ENCODE measurements at regions not wholly inside any gene's neighbourhood (a gene's known extent, or its start where the extent isn't known, plus 50 kb on each side); places are given as distances from the start of the nearest gene placed in this dataset.

DNA sequence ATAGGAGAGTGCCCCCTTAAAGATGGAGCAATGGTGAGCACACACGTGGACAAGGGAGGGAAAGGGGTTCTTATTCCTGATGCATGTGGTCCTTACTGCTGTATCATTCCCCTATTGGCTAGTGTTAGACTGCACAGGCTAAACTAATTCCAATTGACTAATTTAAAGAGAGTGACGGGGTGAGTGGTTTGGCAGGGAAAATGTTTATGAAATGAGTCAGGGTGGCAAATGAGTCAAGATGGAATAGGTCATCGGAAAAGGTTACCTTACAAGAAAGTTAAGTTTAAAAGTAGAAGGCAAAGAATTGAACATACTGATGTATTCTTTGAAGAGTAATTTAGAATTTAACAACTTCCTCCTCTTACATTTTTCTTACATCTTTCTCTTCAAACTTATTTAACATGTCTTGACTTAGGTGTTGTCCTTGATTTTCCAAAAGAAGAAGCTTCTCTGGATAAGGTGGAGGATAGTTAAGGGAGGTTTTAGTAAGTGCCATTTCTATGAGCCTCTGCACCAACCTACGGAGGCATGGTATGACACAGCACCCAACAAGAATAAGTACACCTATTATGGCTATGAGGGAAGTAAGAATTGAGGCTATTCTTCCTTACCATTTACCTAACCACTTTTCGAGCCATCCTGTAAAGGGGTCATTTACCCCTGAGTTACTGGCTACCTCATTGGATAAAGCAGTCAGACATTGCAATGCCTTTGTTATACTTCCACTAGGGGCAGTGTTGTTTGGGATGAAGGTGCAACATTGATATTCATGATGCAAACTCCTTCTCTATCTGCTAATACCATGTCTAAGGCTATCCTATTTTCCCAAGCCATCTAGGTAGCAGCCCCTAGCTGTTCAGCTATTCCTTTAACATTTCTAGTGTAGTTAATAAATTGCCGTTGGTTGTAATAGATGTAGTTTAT is 1345.8 kb upstream of the LRRTM1 start:
- H3K9me3 Mint-ChIP-seq: peaks cover 13% of the 10 kb centered on the region
- Histone ChIP-seq H3K4me3 (ENCODE audit: low read length) (no peak overlapping the region), H3K36me3 (ENCODE audit: insufficient read depth, low read length) (no peaks in the 10 kb centered on the region), H3K27me3 (ENCODE audit: control insufficient read depth in 1 of 2, insufficient read depth in 2 of 2, low read length in 2 of 2) (no peaks in the 10 kb centered on the region), H3K27ac (ENCODE audit: low read depth in 1 of 2, low read length in 2 of 2) (no peak overlapping the region), H3K4me1 (ENCODE audit: insufficient read depth, low read length) (no peaks in the 10 kb centered on the region), H3K9me3 (ENCODE audit: control insufficient read depth in 1 of 2, insufficient read depth in 1 of 2, low read length in 2 of 2) (no peaks in the 10 kb centered on the region)
- ChIA-PET POLR2A (no interaction called here), CTCF (no interaction called here)
- no peak overlapping the region for H3K4me3 Mint-ChIP-seq
- no peak for DNase-seq
- H3K27ac Mint-ChIP-seq: no peak overlapping the region
- no peaks in the 10 kb centered on the region for H3K27me3 Mint-ChIP-seq
- ATAC-seq (ENCODE audit: poor library complexity): no peak
- TF ChIP-seq CTCF (IDR thresholded peaks at IDR 0.05): no peak
- no peaks in the 10 kb centered on the region for H3K4me1 Mint-ChIP-seq (ENCODE audit: low read depth)
- intact Hi-C loops (cut with DNase I, micrococcal nuclease): no loop called here
- H3K36me3 Mint-ChIP-seq (ENCODE audit: low read depth): no peaks in the 10 kb centered on the region

DNA sequence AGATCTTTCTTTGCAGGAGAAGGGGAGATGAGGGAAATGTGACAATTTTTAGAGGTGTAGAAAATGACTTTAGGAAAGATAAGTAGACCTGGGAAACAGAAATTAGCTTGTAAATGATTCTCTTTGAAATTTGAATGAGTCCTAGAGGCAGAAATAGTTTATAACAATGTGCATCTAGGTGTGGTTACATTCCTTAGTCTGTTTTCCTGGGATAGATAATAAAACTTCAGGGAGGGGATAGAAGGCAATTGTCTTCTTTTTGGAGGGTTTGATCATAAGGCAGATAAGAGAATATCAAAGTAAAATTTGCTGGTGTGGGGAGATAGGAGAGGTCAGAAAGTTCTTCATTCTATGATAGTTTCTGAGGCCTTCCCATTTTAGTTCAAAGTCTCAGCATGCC is 1344.3 kb upstream of the LRRTM1 start:
- H3K36me3 ChIP-seq (ENCODE audit: insufficient read depth, low read length): no peaks in the 10 kb centered on the region
- Mint-ChIP-seq H3K4me1 (ENCODE audit: low read depth) (no peaks in the 10 kb centered on the region), H3K36me3 (ENCODE audit: low read depth) (no peaks in the 10 kb centered on the region), H3K27ac (no peak overlapping the region), H3K4me3 (no peak overlapping the region), H3K9me3 (peaks cover 12% of the 10 kb centered on the region), H3K27me3 (no peaks in the 10 kb centered on the region)
- ChIA-PET POLR2A (no interaction called here), CTCF (no interaction called here)
- H3K4me3 ChIP-seq (ENCODE audit: low read length): no peak overlapping the region
- no peak overlapping the region for H3K27ac ChIP-seq (ENCODE audit: low read depth in 1 of 2, low read length in 2 of 2)
- H3K4me1 ChIP-seq (ENCODE audit: insufficient read depth, low read length): no peaks in the 10 kb centered on the region
- no peak for TF ChIP-seq CTCF (IDR thresholded peaks at IDR 0.05)
- ATAC-seq (ENCODE audit: poor library complexity) (no peak), DNase-seq (no peak)
- intact Hi-C loops (cut with DNase I, micrococcal nuclease): no loop called here
- no peaks in the 10 kb centered on the region for H3K9me3 ChIP-seq (ENCODE audit: control insufficient read depth in 1 of 2, insufficient read depth in 1 of 2, low read length in 2 of 2)
- no peaks in the 10 kb centered on the region for H3K27me3 ChIP-seq (ENCODE audit: control insufficient read depth in 1 of 2, insufficient read depth in 2 of 2, low read length in 2 of 2)

- intact Hi-C loops (cut with DNase I, micrococcal nuclease): no loop called here
- Mint-ChIP-seq H3K4me1 (ENCODE audit: low read depth) (no peaks in the 10 kb centered on the region), H3K27ac (no peak overlapping the region), H3K36me3 (ENCODE audit: low read depth) (no peaks in the 10 kb centered on the region), H3K9me3 (peaks cover 12% of the 10 kb centered on the region), H3K27me3 (no peaks in the 10 kb centered on the region), H3K4me3 (no peak overlapping the region)
- ATAC-seq (ENCODE audit: poor library complexity): no peak
- no peak overlapping the region for H3K4me3 ChIP-seq (ENCODE audit: low read length)
- H3K9me3 ChIP-seq (ENCODE audit: control insufficient read depth in 1 of 2, insufficient read depth in 1 of 2, low read length in 2 of 2): no peaks in the 10 kb centered on the region
- no peaks in the 10 kb centered on the region for H3K4me1 ChIP-seq (ENCODE audit: insufficient read depth, low read length)
- H3K36me3 ChIP-seq (ENCODE audit: insufficient read depth, low read length): no peaks in the 10 kb centered on the region
- H3K27ac ChIP-seq (ENCODE audit: low read depth in 1 of 2, low read length in 2 of 2): no peak overlapping the region
- DNase-seq: no peak
- ChIA-PET CTCF (no interaction called here), POLR2A (no interaction called here)
- no peaks in the 10 kb centered on the region for H3K27me3 ChIP-seq (ENCODE audit: control insufficient read depth in 1 of 2, insufficient read depth in 2 of 2, low read length in 2 of 2)
- TF ChIP-seq CTCF (IDR thresholded peaks at IDR 0.05): no peak
These were observed 1343.8 kb upstream of the LRRTM1 start for GRCh38 chr2:81648370-81648769.
